HT1080 (cell line): ENCODE measurements at regions not wholly inside any gene's neighbourhood (a gene's known extent, or its start where the extent isn't known, plus 50 kb on each side); places are given as distances from the start of the nearest gene placed in this dataset.

Source experiments
- DNase-seq: peaks from one replicate; pipeline ENCODE4 v3.0.0-alpha.2; 2015; ENCODE audit warnings: low read depth

DNA sequence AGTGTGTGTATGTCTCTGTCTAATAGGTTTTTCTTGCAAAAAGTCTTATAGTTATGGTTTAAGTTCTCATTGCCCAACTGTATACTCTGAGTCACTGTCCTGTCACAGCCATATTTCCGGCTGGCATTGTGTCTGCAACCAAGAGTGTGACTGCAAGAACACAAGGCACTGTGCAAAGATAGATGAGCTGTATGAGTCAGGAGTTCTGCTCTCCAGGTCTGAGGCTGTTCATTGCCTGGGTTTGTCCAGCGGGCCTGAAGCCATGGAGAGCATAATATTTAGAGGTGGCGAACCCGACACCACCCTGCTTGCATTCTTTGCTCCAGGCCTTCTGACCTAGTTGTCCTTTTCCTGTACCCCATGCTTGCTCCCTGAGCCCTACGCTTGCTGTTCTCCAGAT, 50.9 kb upstream of the CNIH3 start:
- peak; percentile 98 for DNase-seq

- DNase-seq: no peak
Observed at GRCh38 chr1:224565611-224566406, 50.3 kb upstream of the CNIH3 start.
